Transverse colon (tissue), 4 donors: ENCODE measurements at regions not wholly inside any gene's neighbourhood (a gene's known extent, or its start where the extent isn't known, plus 50 kb on each side); places are given as distances from the start of the nearest gene placed in this dataset.

Experiments
- POLR2A ChIP-seq: fragments of 450-650 bp; IDR thresholded peaks from one replicate; pipeline ENCODE4 v1.6.1; 2016; ENCODE audit warnings: antibody characterized with exemption, mild to moderate bottlenecking, moderate library complexity
- POLR2AphosphoS5 ChIP-seq, 3 donors: sonication (generic); formaldehyde crosslinking; IDR thresholded peaks; one replicate each; pipeline ENCODE4 v1.6.1; 2016; ENCODE audit warnings: antibody characterized with exemption in 3 of 3
- TF ChIP-seq, protein P1 (sequence below), 5 experiments: fragments of 200-600 bp in 3 of 5; fragments of 450-650 bp in 2 of 5; sonication (generic) in 3 of 5; IDR thresholded peaks; 1 replicate in 2 of 5; 2 replicates in 3 of 5; pipeline ENCODE4 v1.5.1; 2016 to 2017; ENCODE audit warnings: antibody characterized with exemption in 5 of 5, inconsistent platforms in 3 of 5, mild to moderate bottlenecking in 2 of 5, moderate library complexity in 1 of 5

DNA sequence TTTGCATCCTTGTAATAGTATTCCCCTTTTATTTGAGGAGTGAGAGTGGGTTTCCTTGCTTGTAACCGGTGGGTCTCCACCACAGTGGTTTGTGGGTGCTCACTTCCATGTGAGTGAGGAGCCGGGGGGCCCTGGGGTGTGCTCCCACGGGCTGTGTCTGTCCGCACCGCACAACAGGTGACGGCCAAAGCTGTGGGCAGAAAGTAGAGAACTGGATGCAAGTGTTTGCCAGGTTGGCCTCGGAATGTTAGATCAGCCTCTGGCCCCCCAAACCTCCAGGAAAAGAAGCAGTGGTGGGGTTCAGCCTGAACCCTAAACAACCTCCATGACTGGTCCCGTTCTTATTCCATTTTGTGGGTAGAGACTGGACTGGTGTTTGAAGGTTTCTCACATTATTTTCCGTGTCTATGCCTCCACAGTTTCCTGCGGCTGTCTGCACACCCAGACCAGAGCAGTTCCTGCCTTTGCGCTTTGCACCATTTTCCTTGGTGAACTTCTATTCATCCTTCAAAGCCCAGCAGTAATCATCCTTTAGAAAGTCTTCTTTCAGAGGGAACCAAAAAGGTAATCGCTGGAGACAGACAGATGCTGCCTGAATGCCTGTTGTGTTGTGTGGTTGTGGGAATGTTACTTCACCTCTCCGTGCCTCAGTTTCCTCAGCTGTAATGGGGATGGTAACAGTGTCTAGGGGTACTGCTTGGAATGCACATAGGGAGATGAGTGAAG lies 77.2 kb downstream of the MYEOV start:
- TF ChIP-seq POLR2A: no peak
- TF ChIP-seq, protein P1, sequence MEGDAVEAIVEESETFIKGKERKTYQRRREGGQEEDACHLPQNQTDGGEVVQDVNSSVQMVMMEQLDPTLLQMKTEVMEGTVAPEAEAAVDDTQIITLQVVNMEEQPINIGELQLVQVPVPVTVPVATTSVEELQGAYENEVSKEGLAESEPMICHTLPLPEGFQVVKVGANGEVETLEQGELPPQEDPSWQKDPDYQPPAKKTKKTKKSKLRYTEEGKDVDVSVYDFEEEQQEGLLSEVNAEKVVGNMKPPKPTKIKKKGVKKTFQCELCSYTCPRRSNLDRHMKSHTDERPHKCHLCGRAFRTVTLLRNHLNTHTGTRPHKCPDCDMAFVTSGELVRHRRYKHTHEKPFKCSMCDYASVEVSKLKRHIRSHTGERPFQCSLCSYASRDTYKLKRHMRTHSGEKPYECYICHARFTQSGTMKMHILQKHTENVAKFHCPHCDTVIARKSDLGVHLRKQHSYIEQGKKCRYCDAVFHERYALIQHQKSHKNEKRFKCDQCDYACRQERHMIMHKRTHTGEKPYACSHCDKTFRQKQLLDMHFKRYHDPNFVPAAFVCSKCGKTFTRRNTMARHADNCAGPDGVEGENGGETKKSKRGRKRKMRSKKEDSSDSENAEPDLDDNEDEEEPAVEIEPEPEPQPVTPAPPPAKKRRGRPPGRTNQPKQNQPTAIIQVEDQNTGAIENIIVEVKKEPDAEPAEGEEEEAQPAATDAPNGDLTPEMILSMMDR (IDR thresholded peaks at IDR 0.05): no peak
- TF ChIP-seq POLR2AphosphoS5 (IDR thresholded peaks at IDR 0.05): no peak
